SK-N-SH treated with all-trans-retinoic acid at 6 μM for 48 hours (cell line): ENCODE measurements at regions not wholly inside any gene's neighbourhood (a gene's known extent, or its start where the extent isn't known, plus 50 kb on each side); places are given as distances from the start of the nearest gene placed in this dataset.

ENCODE experiments used
- ARNTL ChIP-seq: fragments of 450-650 bp; formaldehyde crosslinking; IDR thresholded peaks from 2 replicates; pipeline ENCODE4 v1.5.0; 2020; ENCODE audit warnings: low read depth, mild to moderate bottlenecking, moderate library complexity, borderline replicate concordance
- GLIS3 ChIP-seq: fragments of 250-450 bp; sonication (Bioruptor Pico); IDR thresholded peaks from 2 replicates; pipeline ENCODE4 v1.5.0; 2020; ENCODE audit warnings: mild to moderate bottlenecking, moderate library complexity
- OSR1 ChIP-seq: fragments of 250-450 bp; sonication (Bioruptor Pico); IDR thresholded peaks from 2 replicates; pipeline ENCODE4 v1.8.0; 2022; ENCODE audit warnings: moderate library complexity, mild to moderate bottlenecking, inconsistent platforms
- PATZ1 ChIP-seq: fragments of 250-450 bp; sonication (Bioruptor Pico); IDR thresholded peaks from 2 replicates; pipeline ENCODE4 v1.8.0; 2020; ENCODE audit warnings: mild to moderate bottlenecking, moderate library complexity, borderline replicate concordance
- ZC3H10 ChIP-seq: fragments of 250-450 bp; sonication (Bioruptor Pico); IDR thresholded peaks from 2 replicates; pipeline ENCODE4 v1.5.1; 2021; ENCODE audit warnings: mild to moderate bottlenecking, moderate library complexity
- ZFP3 ChIP-seq: fragments of 250-450 bp; sonication (Bioruptor Pico); IDR thresholded peaks from 2 replicates; pipeline ENCODE4 v1.5.0; 2020; ENCODE audit warnings: mild to moderate bottlenecking, moderate library complexity
- ZFP30 ChIP-seq: fragments of 450-650 bp; formaldehyde crosslinking; IDR thresholded peaks from 2 replicates; pipeline ENCODE4 v1.5.0; 2022; ENCODE audit warnings: mild to moderate bottlenecking, moderate library complexity
- ZNF70 ChIP-seq: fragments of 450-650 bp; formaldehyde crosslinking; IDR thresholded peaks from 2 replicates; pipeline ENCODE4 v1.5.0; 2020; ENCODE audit warnings: mild to moderate bottlenecking, moderate library complexity
- TF ChIP-seq, protein P1 (sequence below): fragments of 250-450 bp; sonication (Bioruptor Pico); IDR thresholded peaks from 2 replicates; pipeline ENCODE4 v1.8.0; 2021; ENCODE audit warnings: low read depth, mild to moderate bottlenecking, moderate library complexity, borderline replicate concordance

DNA sequence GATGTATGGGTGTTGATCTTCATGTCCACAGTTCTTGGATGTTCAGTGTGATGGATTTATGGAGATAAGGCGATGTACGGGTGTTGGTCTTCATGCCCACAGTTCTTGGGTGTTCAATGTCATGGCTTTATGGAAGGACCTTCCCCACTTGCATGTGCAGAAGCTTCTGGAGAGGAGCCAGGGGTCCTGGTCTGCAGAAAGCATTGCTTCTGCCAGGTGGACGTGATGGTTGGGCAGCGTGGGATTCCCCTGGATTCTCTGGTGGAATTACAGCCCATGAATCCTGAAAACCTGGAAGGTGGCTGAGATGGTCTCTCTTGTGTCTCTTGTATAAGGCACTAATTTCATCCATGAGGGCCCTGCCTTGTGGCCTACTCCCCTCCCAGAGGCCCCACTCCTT is 183.7 kb upstream of the TCERG1L start:
- TF ChIP-seq ZFP30 (CRISPR knock-in tag) = no peak
- TF ChIP-seq ZC3H10 (CRISPR knock-in tag) = no peak
- TF ChIP-seq ZNF70 (CRISPR knock-in tag) = no peak
- TF ChIP-seq PATZ1 (CRISPR knock-in tag) = no peak
- no peak for TF ChIP-seq GLIS3 (CRISPR knock-in tag)
- TF ChIP-seq ARNTL (CRISPR knock-in tag) = no peak
- no peak for TF ChIP-seq ZFP3 (CRISPR knock-in tag)
- TF ChIP-seq OSR1 (CRISPR knock-in tag) = no peak
- TF ChIP-seq, protein P1, sequence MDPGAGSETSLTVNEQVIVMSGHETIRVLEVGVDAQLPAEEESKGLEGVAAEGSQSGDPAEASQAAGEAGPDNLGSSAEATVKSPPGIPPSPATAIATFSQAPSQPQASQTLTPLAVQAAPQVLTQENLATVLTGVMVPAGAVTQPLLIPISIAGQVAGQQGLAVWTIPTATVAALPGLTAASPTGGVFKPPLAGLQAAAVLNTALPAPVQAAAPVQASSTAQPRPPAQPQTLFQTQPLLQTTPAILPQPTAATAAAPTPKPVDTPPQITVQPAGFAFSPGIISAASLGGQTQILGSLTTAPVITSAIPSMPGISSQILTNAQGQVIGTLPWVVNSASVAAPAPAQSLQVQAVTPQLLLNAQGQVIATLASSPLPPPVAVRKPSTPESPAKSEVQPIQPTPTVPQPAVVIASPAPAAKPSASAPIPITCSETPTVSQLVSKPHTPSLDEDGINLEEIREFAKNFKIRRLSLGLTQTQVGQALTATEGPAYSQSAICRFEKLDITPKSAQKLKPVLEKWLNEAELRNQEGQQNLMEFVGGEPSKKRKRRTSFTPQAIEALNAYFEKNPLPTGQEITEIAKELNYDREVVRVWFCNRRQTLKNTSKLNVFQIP (CRISPR knock-in tag) = no peak
